HG03565 (cell line): ENCODE measurements at regions not wholly inside any gene's neighbourhood (a gene's known extent, or its start where the extent isn't known, plus 50 kb on each side); places are given as distances from the start of the nearest gene placed in this dataset.
"Not testable (repeated sequence)": the region's sequence is repeated elsewhere in the genome, so short reads cannot be mapped to it uniquely, and the experiment has no call there.

Experiments used
- ATAC-seq: cut with Tn5 transposase; IDR thresholded peaks from one replicate; pipeline ENCODE4 v1.9.1; 2021; ENCODE audit warnings: mild to moderate bottlenecking, moderate library complexity; ENCODE audit not compliant: unreplicated experiment

DNA sequence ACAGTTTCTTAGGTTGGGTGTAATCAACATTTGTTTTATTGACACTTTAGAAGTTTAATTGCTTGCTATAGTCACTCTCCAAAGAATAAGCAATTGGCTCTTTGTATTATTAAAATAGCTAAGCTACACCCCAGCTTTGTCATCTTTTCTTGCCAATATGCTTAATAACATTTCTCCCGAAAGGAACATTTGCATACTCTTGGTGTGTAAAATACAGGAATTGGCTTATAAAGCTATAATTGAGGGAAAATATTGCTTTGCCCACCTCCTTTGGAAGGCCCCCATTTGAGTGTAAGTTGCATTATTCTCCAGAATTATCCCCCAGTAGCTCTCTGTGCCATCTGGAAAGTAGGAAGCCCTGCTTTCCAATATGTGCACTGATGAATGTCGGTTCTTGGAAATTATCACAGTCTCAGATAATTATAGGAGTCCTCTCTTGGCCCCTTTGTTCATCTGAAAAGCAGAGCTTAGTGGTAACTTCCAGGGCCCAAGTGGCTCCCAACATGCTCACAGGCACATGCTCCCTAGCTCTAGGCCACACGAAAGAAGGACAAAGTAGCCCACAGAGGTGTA, 92.4 kb upstream of the B3GAT2 start:
- ATAC-seq, result no peak

DNA sequence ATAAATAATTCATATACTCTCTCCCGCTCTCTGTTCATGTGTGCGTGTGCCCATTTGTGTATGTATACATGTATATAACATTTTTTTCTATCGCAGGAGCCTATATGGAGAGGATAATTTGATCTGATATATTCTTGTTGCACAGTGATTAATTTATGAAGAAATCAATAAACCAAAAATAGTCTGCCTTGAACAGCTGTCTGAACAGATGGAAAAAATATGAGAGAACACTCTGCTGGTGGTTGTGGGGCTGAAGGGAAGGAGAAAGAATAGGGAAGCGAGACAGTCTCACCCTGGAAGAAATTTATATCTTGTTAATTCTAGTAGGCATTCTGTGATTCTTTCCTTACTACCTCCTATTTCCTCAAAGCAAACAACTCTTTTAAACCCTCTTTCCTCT, 96.6 kb upstream of the B3GAT2 start:
- no peak for ATAC-seq

GRCh38 chr6:71056656-71057055, 99.8 kb upstream of the B3GAT2 start:
- ATAC-seq, result no peak

DNA sequence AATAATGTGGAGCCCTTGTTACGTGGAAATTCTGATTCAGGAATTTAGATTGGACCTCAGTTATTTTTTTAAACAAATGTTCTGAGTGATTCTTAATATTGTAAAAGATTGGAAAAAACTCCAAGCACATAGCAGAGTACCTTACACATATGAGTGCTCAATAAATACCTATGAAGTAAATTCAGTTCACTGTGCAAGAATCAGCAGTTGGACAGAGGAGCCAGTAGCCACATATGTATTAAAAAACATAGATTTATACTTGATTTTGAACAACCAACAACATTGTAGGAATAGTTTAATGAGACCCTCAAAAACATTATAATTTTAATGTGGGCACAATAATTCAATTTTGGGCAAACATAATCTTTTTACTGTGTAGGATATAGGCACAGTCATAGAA, 109.3 kb upstream of the B3GAT2 start:
- no peak for ATAC-seq

GRCh38 chr6:71067816-71068215, 111.0 kb upstream of the B3GAT2 start:
- no peak for ATAC-seq

DNA sequence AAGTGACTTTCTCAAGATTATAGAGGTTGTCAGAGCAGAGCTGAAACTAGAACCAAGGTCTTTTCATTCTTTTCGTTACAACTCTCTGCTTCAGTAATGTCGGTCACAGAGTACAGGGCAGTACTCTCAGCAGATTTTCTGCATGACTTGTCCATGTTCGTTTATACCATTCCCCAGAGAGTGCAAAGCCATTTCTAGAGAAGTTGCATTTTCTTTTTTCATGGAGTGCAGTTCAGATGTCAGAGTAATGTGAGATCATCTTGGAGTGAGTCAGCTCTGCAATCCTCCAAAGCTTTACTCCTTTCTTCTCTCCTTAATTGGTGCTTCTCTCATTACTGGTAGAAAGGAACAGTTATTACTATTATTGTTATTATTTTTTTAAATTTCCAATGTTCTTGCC, 115.6 kb upstream of the B3GAT2 start:
- ATAC-seq, result no peak

DNA sequence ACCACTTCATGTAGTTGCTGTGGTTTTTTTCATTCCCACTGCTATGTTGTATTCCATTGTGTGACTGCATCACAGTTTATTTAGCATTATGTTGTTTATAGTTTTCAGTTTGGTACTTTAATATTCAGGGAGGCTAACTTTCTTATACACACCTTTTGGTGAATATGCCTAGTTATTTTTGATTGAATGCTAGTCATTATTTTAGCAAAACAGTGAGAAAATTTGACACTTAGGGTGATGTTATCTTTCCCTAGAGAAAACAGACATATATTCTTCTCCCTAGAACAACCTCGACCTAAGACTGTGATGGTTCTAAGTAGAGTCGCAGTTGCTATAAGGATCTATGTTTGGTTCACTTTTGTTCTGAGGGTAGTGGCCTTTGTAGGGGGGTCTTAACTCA, 120.8 kb upstream of the B3GAT2 start:
- no peak for ATAC-seq

- ATAC-seq, result no peak
These were observed 122.8 kb upstream of the B3GAT2 start for GRCh38 chr6:71079677-71080076.

DNA sequence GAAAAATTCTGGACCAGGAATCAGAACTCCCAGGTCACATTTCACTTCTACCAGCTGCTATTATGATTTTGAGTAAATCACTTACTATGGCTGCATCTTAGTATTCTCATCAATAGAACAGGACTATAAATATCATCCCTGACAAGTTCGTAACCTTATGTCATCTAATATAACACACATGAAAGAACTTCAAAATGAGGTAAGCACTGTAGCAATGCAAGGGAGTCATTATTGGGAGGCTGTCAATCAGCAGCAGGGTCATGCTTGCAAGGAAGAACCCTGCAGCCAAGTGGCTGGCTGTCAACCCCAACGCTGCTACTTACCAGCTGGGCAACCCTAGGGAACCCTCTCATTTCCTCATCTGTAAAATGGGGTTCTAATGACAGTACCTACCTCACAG, 123.3 kb upstream of the B3GAT2 start:
- ATAC-seq, result no peak

GRCh38 chr6:71080826-71081225, 124.0 kb upstream of the B3GAT2 start:
- ATAC-seq, result no peak

GRCh38 chr6:71082033-71082650, 125.3 kb upstream of the B3GAT2 start:
- ATAC-seq, result no peak

GRCh38 chr6:71083308-71083820, 126.5 kb upstream of the B3GAT2 start:
- ATAC-seq, result no peak

DNA sequence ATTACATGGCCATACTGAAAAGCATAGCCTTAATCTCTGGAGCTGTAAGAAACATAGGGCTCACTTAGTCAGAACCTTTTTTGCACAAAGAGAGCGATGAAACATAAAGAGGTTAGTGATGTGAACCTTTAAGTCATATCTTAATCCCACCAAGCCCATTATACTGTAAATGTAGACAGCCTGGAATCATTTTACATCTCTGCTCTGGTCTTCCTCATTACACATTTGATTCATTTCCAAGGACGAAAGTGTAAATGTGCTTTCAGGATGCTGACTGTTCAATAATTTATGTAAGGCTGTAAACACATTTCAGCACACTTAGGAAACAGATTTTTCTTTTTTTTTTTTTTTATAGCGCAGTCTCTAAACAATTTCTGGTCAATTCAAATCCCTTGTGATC, 131.3 kb upstream of the B3GAT2 start:
- no peak for ATAC-seq

DNA sequence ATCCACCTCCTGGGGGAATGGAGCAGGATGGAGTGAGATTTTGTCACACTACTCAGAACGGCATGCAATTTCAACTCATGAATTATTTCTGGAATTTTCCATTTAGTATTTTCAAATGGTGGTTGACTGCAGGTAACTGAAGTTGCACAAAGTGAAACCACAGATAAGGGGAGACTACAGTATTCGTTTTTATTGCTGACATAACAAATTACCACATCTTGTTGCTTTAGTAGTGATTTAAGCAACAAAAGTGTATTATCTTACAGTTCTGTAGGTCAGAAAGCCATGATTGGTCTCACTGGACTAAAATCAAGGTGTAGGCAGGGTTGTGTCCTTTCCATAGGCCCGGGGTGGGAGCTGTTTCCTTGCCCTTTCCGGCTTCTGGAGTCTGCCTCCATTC, 133.4 kb upstream of the B3GAT2 start:
- ATAC-seq, result no peak

DNA sequence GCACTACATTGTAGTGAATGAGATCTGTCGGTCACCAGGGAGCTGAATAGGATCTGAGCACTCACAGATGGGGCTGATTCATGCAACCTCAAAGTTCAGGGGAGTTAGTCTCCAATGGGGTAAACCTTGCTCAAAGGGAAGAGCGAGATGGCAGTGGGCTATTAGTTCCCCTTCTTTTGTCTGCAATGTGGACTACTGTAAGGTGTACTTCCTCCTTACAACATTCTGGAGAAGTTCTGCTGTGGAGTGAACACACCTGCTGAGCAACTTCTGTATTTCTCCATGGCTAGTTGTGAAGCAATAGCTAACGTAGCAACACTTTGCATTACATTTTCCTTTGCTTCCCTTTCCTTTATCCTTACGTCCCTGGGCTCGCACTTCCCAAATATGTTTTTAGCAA, 134.3 kb upstream of the B3GAT2 start:
- ATAC-seq, result no peak

DNA sequence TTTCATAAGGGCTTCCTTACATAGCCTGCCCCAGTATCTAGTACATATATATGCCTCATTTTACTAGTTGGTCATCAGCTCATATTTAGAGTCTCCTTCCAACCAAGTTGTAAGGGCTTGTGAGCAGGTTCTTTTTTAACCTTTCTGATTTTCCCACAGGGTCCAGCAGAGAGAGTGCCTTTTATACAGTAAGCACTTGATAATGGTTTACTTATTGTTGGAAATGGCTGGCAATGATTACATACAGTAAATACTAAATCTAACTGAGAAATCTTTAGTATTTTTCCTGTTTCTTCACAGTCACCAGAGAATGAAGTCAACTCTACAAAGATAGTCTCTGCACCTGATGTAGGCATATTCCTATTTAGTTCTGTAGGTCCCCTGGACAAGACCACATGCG, 135.1 kb upstream of the B3GAT2 start:
- ATAC-seq, result no peak

GRCh38 chr6:71097264-71097663, 140.4 kb upstream of the B3GAT2 start:
- ATAC-seq, result not testable (repeated sequence)

DNA sequence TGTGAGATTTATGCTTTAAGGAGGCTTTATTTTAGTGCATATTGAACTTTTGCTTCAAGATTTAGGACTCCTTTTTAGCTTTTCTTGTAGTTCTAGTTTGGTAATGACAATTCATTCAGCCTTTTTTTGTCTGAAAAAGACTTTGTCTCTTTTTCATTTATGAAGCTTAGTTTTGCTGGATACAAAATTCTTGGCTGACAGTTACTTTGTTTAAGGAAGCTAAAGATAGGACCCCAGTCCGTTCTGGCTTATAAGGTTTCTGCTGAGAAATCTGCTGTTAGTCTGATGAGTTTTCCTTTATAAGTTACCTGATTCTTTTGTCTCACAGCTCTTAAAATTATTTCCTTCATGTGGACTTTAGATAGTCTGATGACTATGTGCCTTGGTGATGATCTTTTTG, 142.8 kb upstream of the B3GAT2 start:
- ATAC-seq, result no peak

DNA sequence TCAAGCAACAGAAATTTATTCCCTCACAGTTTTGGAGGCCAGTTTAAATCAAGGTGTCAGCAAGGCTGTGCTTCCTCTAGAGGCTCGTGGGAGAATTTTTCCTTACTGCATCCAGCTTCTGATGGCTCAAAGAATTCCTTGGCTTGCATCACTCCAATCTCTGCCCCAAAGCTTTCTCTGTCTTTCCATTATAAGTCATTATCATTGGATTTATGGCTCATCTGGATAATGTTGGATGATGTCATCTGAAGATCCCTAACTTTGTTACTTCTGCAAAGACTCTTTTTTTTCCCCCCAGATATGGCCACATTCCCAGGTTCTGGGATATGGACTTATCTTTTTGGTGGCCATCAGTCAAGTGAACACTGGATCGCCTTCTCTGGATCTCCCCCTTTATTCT, 146.3 kb upstream of the B3GAT2 start:
- ATAC-seq, result no peak

GRCh38 chr6:71103641-71104040, 146.8 kb upstream of the B3GAT2 start:
- ATAC-seq, result no peak

- no peak for ATAC-seq
These were observed 149.4 kb upstream of the B3GAT2 start for GRCh38 chr6:71106276-71106675.

DNA sequence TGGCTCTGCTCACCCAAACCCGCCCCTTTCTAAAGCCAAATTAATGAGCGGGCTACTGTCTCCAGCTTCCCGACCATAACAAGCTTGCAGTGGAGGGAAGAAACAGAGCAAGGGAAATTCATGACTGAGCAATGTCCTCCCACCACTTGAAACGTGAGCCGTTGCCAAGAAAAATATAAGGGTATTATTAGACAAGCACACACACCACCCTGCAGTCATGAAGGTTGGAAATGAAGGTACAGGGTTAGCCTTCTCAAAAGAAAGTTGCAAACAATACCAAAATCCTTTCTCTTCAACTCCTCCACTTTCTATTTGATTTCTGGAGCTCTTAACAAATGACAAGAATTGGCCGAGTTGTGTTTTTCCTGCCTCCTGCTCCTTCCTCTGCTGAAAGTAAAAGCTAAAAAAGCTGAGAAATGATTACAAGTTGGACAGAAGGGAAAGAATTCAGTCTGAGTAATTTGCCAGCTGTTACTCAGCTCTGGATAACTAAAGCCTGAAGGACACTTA, 151.1 kb upstream of the B3GAT2 start:
- ATAC-seq, result no peak

DNA sequence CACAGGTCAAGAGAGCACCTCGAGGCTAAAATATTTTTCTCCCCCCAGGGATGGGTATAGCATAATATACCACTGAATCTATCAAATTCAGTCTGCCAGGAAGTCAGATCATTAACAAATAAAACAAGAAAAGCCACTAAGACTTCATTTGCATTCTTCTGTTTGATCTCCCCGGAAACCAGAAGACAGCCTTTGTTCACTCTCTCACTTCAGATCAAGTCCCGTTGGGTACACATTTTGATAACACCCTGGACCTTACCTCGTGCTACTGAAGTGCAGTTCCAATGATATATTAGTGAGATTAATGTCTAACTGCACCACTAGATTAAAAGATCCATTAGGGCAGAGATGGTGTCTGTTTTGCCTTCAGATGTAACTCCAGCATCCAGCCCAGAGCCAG, 157.7 kb upstream of the B3GAT2 start:
- ATAC-seq, result no peak
